ENCODE measurements at regions not wholly inside any gene's neighbourhood (a gene's known extent, or its start where the extent isn't known, plus 50 kb on each side); places are given as distances from the start of the nearest gene placed in this dataset.

GRCh38 chr2:8219631-8220355 is 462.1 kb upstream of the ID2 start:
- H3K4me2 ChIP-seq: no peak overlapping the region
- no peaks in the 10 kb centered on the region for H3K27me3 ChIP-seq
- no peak for TF ChIP-seq Cebpa-rat (IDR thresholded peaks at IDR 0.05)
- no peaks in the 10 kb centered on the region for H3K9me3 ChIP-seq (replicated peaks in 1 of 11)
- no peak overlapping the region for H3K4me3 ChIP-seq
- H3K27ac ChIP-seq: peak overlapping the region in 2 of 11 experiments; percentile 0 to 3; a peak in 1 of 22 replicates
- peaks cover 5 to 22% (median 8%) of the 10 kb centered on the region in 10 experiments; a peak in 14 of 20 replicates for H3K4me1 ChIP-seq
- no peak overlapping the region for H3K9ac ChIP-seq
- H4K20me1 ChIP-seq: no peaks in the 10 kb centered on the region
- no peaks in the 10 kb centered on the region for H3K36me3 ChIP-seq

DNA sequence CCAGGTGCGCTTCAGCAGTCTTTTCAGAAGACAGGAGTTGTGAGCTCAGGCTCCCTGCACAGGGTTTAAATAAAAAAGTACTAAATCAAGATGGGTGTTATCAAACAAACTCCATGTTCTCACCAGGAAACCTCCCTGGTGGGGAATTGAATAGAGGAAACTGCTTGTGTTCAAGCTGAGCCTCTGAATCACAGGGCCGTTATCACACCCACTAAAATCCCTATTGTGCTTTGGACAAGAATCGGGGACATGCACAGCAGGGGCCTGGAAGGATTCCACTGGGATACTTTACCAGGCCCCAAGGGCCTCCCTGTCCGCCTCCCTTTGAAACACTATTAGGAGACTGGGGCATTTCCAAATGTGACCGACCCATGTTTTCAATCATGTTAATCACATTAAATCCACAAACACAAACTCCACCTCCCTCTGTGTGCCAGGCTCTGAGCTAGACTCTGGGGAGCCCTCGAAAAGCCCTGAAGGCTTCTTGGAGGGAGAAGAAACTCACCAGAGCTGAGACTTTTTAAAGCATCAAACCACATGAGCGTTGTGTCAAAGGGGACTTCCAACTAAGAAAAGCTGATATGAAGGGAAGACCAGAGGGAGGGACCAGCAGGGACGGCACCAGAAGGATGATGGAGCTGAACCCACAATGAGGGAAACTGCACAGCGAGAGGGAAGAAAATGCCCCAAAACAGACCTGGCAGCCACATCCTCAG is 458.7 kb upstream of the ID2 start:
- Histone ChIP-seq H3K9ac (no peak overlapping the region), H3K4me3 (no peak overlapping the region), H3K4me2 (no peak overlapping the region), H3K4me1 (peaks cover 0 to 5% (median 0%) of the 10 kb centered on the region in 10 experiments; a peak in 2 of 20 replicates), H3K9me3 (replicated peaks in 1 of 11) (peaks cover 0 to 6% (median 0%) of the 10 kb centered on the region in 11 experiments; a peak in 4 of 22 replicates), H3K27me3 (no peaks in the 10 kb centered on the region), H4K20me1 (no peaks in the 10 kb centered on the region), H3K36me3 (no peaks in the 10 kb centered on the region), H3K27ac (peak overlapping the region in 4 of 11 experiments; percentile 5 to 50 (median 33); a peak in 5 of 22 replicates)
- TF ChIP-seq Cebpa-rat (IDR thresholded peaks at IDR 0.05): no peak

- no peak overlapping the region for H3K4me2 ChIP-seq
- peak overlapping the region in 3 of 11 experiments; percentile 5 to 50 (median 33); a peak in 5 of 22 replicates for H3K27ac ChIP-seq
- H3K4me3 ChIP-seq: no peak overlapping the region
- H3K27me3 ChIP-seq: no peaks in the 10 kb centered on the region
- H3K9me3 ChIP-seq (replicated peaks in 1 of 11): peaks cover 0 to 6% (median 0%) of the 10 kb centered on the region in 11 experiments; a peak in 4 of 22 replicates
- no peak for TF ChIP-seq Cebpa-rat (IDR thresholded peaks at IDR 0.05)
- no peaks in the 10 kb centered on the region for H3K36me3 ChIP-seq
- H3K9ac ChIP-seq: no peak overlapping the region
- no peaks in the 10 kb centered on the region for H4K20me1 ChIP-seq
- peaks cover 0 to 8% (median 2%) of the 10 kb centered on the region in 10 experiments; a peak in 13 of 20 replicates for H3K4me1 ChIP-seq
Measured at GRCh38 chr2:8223695-8224346, 458.0 kb upstream of the ID2 start.

- H3K4me3 ChIP-seq: no peak overlapping the region
- no peaks in the 10 kb centered on the region for H4K20me1 ChIP-seq
- no peak overlapping the region for H3K9ac ChIP-seq
- no peak for TF ChIP-seq Cebpa-rat (IDR thresholded peaks at IDR 0.05)
- H3K4me1 ChIP-seq: peaks cover 4 to 14% (median 8%) of the 10 kb centered on the region in 10 experiments; a peak in 19 of 20 replicates
- H3K27ac ChIP-seq: peak overlapping the region in 4 of 11 experiments; percentile 8 to 55 (median 36); a peak in 3 of 22 replicates
- no peaks in the 10 kb centered on the region for H3K36me3 ChIP-seq
- H3K27me3 ChIP-seq: no peaks in the 10 kb centered on the region
- H3K4me2 ChIP-seq: no peak overlapping the region
- H3K9me3 ChIP-seq (replicated peaks in 1 of 11): peaks cover 0 to 6% (median 0%) of the 10 kb centered on the region in 11 experiments; a peak in 4 of 22 replicates
Measured at GRCh38 chr2:8224347-8225190, 457.3 kb upstream of the ID2 start.

DNA sequence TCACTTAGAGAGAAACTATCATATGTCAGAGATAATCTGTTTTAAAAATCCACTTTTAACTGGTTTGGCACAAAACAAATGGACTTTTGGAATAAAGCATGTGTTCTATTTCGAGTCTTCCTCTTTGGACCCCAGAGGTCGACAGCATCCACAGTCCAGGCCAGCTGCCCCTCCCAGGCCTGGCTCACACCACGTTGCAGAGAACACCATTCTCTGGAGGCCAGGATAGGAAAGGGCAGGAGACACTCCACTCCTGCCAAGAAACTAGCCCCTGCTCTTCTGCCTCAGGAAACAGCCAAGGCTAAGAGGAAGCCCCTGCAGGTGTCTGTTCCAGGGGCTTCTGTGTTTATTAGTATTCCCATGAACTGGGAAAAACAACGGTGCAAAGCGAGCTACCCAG is 456.6 kb upstream of the ID2 start:
- H3K36me3 ChIP-seq: no peaks in the 10 kb centered on the region
- no peaks in the 10 kb centered on the region for H4K20me1 ChIP-seq
- no peaks in the 10 kb centered on the region for H3K27me3 ChIP-seq
- H3K27ac ChIP-seq: peak overlapping the region in 4 of 11 experiments; percentile 29 to 59 (median 50); a peak in 5 of 22 replicates
- H3K4me1 ChIP-seq: peaks cover 10 to 20% (median 14%) of the 10 kb centered on the region in 10 experiments
- TF ChIP-seq Cebpa-rat (IDR thresholded peaks at IDR 0.05): no peak
- peaks cover 0 to 6% (median 0%) of the 10 kb centered on the region in 11 experiments; a peak in 4 of 22 replicates for H3K9me3 ChIP-seq (replicated peaks in 1 of 11)
- no peak overlapping the region for H3K4me3 ChIP-seq
- no peak overlapping the region for H3K9ac ChIP-seq
- no peak overlapping the region for H3K4me2 ChIP-seq

- Histone ChIP-seq H3K27me3 (no peaks in the 10 kb centered on the region), H3K4me3 (no peak overlapping the region), H3K36me3 (no peaks in the 10 kb centered on the region), H3K9ac (no peak overlapping the region), H3K4me2 (no peak overlapping the region), H3K9me3 (replicated peaks in 1 of 11) (peaks cover 0 to 6% (median 0%) of the 10 kb centered on the region in 11 experiments; a peak in 4 of 22 replicates), H3K27ac (peak overlapping the region in 4 of 11 experiments; percentile 29 to 59 (median 50); a peak in 4 of 22 replicates), H3K4me1 (peaks cover 11 to 26% (median 19%) of the 10 kb centered on the region in 10 experiments), H4K20me1 (no peaks in the 10 kb centered on the region)
- TF ChIP-seq Cebpa-rat (IDR thresholded peaks at IDR 0.05): no peak
Measured at GRCh38 chr2:8225798-8226197, 456.1 kb upstream of the ID2 start.

DNA sequence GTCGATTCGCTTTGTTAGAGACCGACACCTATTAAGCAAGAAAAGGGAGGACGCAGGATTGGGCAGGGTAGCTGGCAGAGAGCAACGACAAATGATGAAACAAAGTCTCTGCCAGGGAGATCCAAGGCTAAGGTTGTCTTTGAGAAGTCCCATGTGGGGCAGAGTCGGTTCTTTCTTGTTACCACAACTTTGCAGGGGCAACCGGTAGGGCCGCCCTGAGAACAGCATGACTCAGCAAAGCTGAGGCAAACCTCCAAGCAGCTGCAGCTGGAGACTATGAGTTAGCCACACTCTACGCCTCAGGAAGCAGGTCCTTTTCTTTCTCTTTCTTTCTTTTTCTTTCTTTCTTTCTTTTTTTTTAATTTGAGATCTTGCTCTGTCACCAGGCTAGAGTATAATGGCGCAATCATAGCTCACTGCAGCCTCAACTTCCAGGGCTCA is 452.3 kb upstream of the ID2 start:
- Histone ChIP-seq H3K27ac (peak overlapping the region in 10 of 11 experiments; percentile 32 to 97 (median 92); a peak in 20 of 22 replicates), H3K4me1 (peaks cover 31 to 57% (median 45%) of the 10 kb centered on the region in 10 experiments), H4K20me1 (no peaks in the 10 kb centered on the region), H3K9ac (peak overlapping the region; percentile 22 to 82 (median 68); a peak in 20 of 22 replicates), H3K27me3 (no peaks in the 10 kb centered on the region), H3K4me2 (peak overlapping the region; percentile 47 to 90 (median 73)), H3K36me3 (no peaks in the 10 kb centered on the region), H3K4me3 (peak overlapping the region in 3 of 10 experiments; percentile 5 to 39 (median 25); a peak in 3 of 20 replicates), H3K9me3 (replicated peaks in 1 of 11) (peaks cover 0 to 14% (median 5%) of the 10 kb centered on the region in 11 experiments; a peak in 7 of 22 replicates)
- TF ChIP-seq Cebpa-rat (IDR thresholded peaks at IDR 0.05): peak in 8 of 11 experiments; percentile 52 to 99 (median 91); a peak in 15 of 22 replicates

DNA sequence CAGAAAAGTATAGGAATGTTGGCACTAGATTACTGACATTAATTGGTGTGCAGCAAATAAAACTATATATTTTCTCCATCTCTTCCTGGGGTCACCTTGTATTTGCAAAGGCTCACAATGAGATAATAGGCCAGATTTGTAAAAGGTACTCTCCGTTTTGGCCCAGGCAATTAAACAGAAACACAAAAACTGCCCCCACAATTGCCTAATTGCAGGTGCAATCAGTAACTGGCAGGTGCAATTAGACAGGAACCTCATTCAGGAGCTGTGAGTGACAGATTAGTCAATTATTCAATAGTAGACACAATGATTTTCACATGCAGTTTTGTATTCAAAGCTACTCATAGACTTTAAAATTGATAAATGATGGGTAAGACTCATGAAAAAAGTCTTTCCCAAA is 451.4 kb upstream of the ID2 start:
- H3K4me1 ChIP-seq: peaks cover 40 to 66% (median 54%) of the 10 kb centered on the region in 10 experiments
- H3K9me3 ChIP-seq (replicated peaks in 1 of 11): peaks cover 0 to 14% (median 5%) of the 10 kb centered on the region in 11 experiments; a peak in 7 of 22 replicates
- TF ChIP-seq Cebpa-rat (IDR thresholded peaks at IDR 0.05): no peak
- no peaks in the 10 kb centered on the region for H3K36me3 ChIP-seq
- H3K4me3 ChIP-seq: no peak overlapping the region
- peak overlapping the region in 9 of 11 experiments; percentile 66 to 97 (median 93); a peak in 18 of 22 replicates for H3K27ac ChIP-seq
- peak overlapping the region in 6 of 11 experiments; percentile 12 to 82 (median 70); a peak in 9 of 22 replicates for H3K9ac ChIP-seq
- no peaks in the 10 kb centered on the region for H4K20me1 ChIP-seq
- H3K4me2 ChIP-seq: peak overlapping the region in 9 of 11 experiments; percentile 28 to 83 (median 65); a peak in 18 of 22 replicates
- no peaks in the 10 kb centered on the region for H3K27me3 ChIP-seq

Data from BLaER1 treated with 17β-estradiol and CSF1 and Interleukin-3, amounts not matched to agents 10 nM and 100 nM (cell line).